ENCODE measurements at regions not wholly inside any gene's neighbourhood (a gene's known extent, or its start where the extent isn't known, plus 50 kb on each side); places are given as distances from the start of the nearest gene placed in this dataset.

- no peak for TF ChIP-seq CTCF (IDR thresholded peaks at IDR 0.05)
- TF ChIP-seq POLR2A (IDR thresholded peaks at IDR 0.05): no peak
Observed at GRCh38 chr5:8176101-8176693, 307.2 kb downstream of the MTRR start.

All from heart left ventricle (tissue), 13 donors.